Neural progenitor cell (in vitro differentiated cells): ENCODE measurements at regions not wholly inside any gene's neighbourhood (a gene's known extent, or its start where the extent isn't known, plus 50 kb on each side); places are given as distances from the start of the nearest gene placed in this dataset.

ENCODE experiments used
- CTCF ChIP-seq: fragments of 200-600 bp; sonication (generic); IDR thresholded peaks from 2 replicates; pipeline ENCODE4 v1.5.1; 2017; ENCODE audit warnings: antibody characterized with exemption, mild to moderate bottlenecking
- EZH2 ChIP-seq: fragments of 200-600 bp; sonication (generic); IDR thresholded peaks from 2 replicates; pipeline ENCODE4 v1.6.1; 2017; ENCODE audit warnings: antibody characterized with exemption, mild to moderate bottlenecking, moderate library complexity
- EZH2phosphoT487 ChIP-seq: fragments of 200-600 bp; sonication (generic); IDR thresholded peaks from 2 replicates; pipeline ENCODE4 v1.6.1; 2017; ENCODE audit warnings: antibody characterized with exemption

- TF ChIP-seq CTCF (no peak), EZH2phosphoT487 (no peak), EZH2 (no peak)
These were observed 226.5 kb upstream of the TUT7 start for GRCh38 chr9:86580688-86581087.
